ENCODE measurements at regions not wholly inside any gene's neighbourhood (a gene's known extent, or its start where the extent isn't known, plus 50 kb on each side); places are given as distances from the start of the nearest gene placed in this dataset.

DNA sequence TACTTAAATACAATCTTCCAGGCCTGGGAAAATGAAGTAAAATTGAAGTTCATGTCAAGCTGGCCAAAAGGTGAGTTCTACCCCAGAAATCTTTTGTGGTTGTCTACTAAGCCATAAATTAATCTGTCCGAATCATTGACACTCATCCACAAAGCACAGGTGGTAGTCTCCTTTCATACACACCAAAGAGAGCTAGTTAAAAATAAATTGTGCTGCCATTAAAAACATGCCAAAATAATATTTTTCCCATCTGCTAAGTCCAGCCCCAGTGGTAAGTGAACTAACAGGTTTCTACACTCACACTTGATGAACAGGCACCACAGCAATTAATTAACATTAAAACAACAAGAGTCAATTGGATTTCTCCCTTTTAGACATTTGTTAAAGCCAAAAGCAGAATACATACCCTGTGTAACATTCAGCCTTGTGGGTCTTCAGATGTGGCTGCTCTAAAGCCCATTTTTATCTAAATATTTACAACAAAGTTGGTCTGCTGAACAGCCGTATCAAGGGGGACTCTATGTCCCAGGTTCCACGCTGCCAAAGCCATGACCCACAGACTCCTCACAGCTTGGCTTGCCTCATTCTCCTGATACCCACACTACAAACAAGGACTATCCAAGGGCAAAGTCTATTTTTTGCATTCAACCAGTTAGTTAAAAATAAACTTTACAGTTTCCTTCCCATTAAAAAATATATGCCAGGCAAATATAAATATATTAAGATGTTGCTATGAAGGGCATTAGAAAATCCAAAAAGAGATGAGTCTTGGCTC is 490.4 kb downstream of the BMP2 start:
- Mint-ChIP-seq H3K4me3 (no peak overlapping the region), H3K9me3 (peaks cover 9% of the 10 kb centered on the region), H3K27ac (no peak overlapping the region), H3K27me3 (ENCODE audit: low read depth) (no peaks in the 10 kb centered on the region), H3K4me1 (ENCODE audit: low read depth) (no peaks in the 10 kb centered on the region), H3K36me3 (ENCODE audit: low read depth) (no peaks in the 10 kb centered on the region)
- intact Hi-C loops (cut with micrococcal nuclease): no loop called here
- CTCF ChIA-PET: no interaction called here
- no peak for DNase-seq

DNA sequence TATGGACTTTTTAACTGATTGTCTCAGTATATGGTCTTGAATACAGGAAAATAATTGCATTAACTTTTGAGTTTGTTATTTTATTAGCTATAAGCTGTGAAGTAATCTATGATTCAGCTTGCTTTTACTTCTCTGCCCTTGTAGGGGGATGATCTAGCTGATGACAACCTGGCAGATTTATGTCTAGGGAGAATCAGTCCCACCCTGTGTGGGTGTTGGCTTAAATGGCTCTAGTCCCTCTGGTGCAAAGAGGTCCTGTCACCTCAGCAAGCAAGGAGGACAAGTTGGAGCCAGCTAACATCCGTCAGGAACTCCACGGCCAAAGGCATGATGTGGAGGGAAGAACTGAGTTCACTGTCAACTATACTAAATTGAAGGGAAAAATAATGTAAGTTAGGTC is 495.3 kb downstream of the BMP2 start:
- H3K4me3 Mint-ChIP-seq: no peak overlapping the region

DNA sequence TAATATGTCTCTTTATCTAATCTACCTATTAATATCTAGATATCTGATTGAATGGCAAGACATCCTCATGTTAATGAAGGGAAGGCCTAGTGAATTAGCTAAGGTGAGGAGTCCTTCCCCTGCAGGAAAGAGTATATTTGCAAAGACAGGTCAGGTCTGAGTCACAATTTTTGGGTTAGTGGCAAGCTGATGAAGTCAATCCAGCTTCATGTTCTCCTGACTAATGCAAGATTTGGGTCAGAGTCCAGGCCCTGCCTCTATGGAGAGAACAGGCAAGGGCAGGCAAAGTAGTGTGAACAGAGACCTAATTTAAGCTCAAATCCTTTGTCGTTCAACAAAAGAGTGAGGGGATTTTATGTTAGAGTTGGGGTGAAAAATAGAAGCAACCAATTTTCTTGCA is 496.7 kb downstream of the BMP2 start:
- H3K9me3 Mint-ChIP-seq: peaks cover 4% of the 10 kb centered on the region
- H3K4me3 Mint-ChIP-seq: no peak overlapping the region
- no peak overlapping the region for H3K27ac Mint-ChIP-seq
- H3K36me3 Mint-ChIP-seq (ENCODE audit: low read depth): no peaks in the 10 kb centered on the region
- H3K4me1 Mint-ChIP-seq (ENCODE audit: low read depth): no peaks in the 10 kb centered on the region
- CTCF ChIA-PET: no interaction called here
- no peaks in the 10 kb centered on the region for H3K27me3 Mint-ChIP-seq (ENCODE audit: low read depth)
- DNase-seq: no peak
- intact Hi-C loops (cut with micrococcal nuclease): no loop called here

More for the DNA sequence above, 495.3 kb downstream of the BMP2 start:
- H3K9me3 Mint-ChIP-seq: peaks cover 5% of the 10 kb centered on the region
- no peak overlapping the region for H3K27ac Mint-ChIP-seq
- no peaks in the 10 kb centered on the region for H3K4me1 Mint-ChIP-seq (ENCODE audit: low read depth)
- intact Hi-C loops (cut with micrococcal nuclease): no loop called here
- no peak for DNase-seq
- H3K27me3 Mint-ChIP-seq (ENCODE audit: low read depth): no peaks in the 10 kb centered on the region
- no peaks in the 10 kb centered on the region for H3K36me3 Mint-ChIP-seq (ENCODE audit: low read depth)
- CTCF ChIA-PET: interaction anchor here (0.6 kb wide), 1 partner anchor 99 kb away, joined by 3 read pairs; no protein-coding TSS in a partner anchor

GRCh38 chr20:7269452-7269851 is 502.0 kb downstream of the BMP2 start:
- H3K9me3 Mint-ChIP-seq: peaks cover 3% of the 10 kb centered on the region

DNA sequence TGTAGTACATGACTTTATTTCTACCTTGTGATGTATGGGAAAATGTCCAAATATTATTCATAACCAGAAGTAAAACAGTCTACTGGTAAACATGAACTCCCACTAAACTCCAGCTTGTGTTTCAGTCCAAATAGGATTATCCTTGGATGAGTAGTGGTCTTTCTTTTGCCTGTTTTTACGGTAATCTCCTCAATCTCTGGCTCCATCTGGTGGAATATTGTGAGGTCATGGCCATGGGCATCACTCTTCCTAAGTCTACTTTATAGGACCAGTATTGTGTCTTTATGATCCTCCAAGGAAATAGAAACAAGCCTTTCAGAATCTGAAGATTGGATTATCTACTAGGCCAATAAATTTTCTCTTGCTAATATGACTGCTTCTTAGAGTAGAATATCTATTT is 505.0 kb downstream of the BMP2 start:
- Mint-ChIP-seq H3K27ac (no peak overlapping the region), H3K9me3 (peaks cover 7% of the 10 kb centered on the region), H3K27me3 (ENCODE audit: low read depth) (peaks cover 2% of the 10 kb centered on the region), H3K36me3 (ENCODE audit: low read depth) (no peaks in the 10 kb centered on the region), H3K4me3 (no peak overlapping the region), H3K4me1 (ENCODE audit: low read depth) (no peaks in the 10 kb centered on the region)
- intact Hi-C loops (cut with micrococcal nuclease): no loop called here
- DNase-seq: no peak
- CTCF ChIA-PET: no interaction called here

More at GRCh38 chr20:7269452-7269851, 502.0 kb downstream of the BMP2 start:
- H3K4me3 Mint-ChIP-seq: no peak overlapping the region
- H3K36me3 Mint-ChIP-seq (ENCODE audit: low read depth): no peaks in the 10 kb centered on the region
- H3K27ac Mint-ChIP-seq: no peak overlapping the region
- peaks cover 2% of the 10 kb centered on the region for H3K27me3 Mint-ChIP-seq (ENCODE audit: low read depth)
- no peaks in the 10 kb centered on the region for H3K4me1 Mint-ChIP-seq (ENCODE audit: low read depth)
- intact Hi-C loops (cut with micrococcal nuclease): no loop called here
- no peak for DNase-seq
- CTCF ChIA-PET: no interaction called here

GRCh38 chr20:7274870-7275269 is 507.4 kb downstream of the BMP2 start:
- Mint-ChIP-seq H3K4me3 (no peak overlapping the region), H3K4me1 (ENCODE audit: low read depth) (no peaks in the 10 kb centered on the region), H3K27me3 (ENCODE audit: low read depth) (peaks cover 2% of the 10 kb centered on the region), H3K36me3 (ENCODE audit: low read depth) (no peaks in the 10 kb centered on the region), H3K9me3 (peaks cover 10% of the 10 kb centered on the region), H3K27ac (no peak overlapping the region)
- no peak for DNase-seq
- intact Hi-C loops (cut with micrococcal nuclease): no loop called here
- CTCF ChIA-PET: no interaction called here

DNA sequence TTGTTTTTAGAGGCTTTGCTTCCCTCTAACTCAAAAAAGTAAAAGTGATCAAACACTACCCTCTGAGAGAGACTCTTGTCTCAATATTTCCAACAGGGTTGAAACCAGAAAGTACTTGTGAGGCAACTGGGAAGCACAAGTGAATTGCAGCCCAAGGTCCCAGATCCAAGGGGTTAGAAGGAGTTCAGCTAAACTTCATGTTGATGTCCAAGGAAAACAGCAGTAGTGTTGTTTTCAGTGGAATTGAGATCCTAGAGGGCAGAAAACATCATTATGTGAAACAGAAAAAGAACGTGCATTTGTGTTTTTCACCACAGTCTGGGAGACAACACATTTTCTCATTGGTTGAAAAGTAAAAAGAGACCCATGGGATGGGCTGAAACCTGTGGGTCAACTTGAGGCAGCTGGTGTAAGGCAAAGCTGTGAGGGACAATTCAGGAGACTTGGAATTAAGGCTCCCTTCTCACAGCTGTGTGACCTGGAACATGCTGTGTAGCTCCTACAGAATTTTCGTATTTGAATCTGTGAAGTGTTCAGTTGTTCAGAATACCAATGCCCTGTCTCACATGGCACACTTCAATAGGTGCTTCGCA is 508.3 kb downstream of the BMP2 start:
- Mint-ChIP-seq H3K4me1 (ENCODE audit: low read depth) (no peaks in the 10 kb centered on the region), H3K27ac (no peak overlapping the region), H3K36me3 (ENCODE audit: low read depth) (no peaks in the 10 kb centered on the region), H3K27me3 (ENCODE audit: low read depth) (peaks cover 2% of the 10 kb centered on the region), H3K4me3 (no peak overlapping the region), H3K9me3 (peaks cover 13% of the 10 kb centered on the region)
- no peak for DNase-seq
- CTCF ChIA-PET: no interaction called here
- intact Hi-C loops (cut with micrococcal nuclease): no loop called here

- no peaks in the 10 kb centered on the region for H3K4me1 Mint-ChIP-seq (ENCODE audit: low read depth)
- intact Hi-C loops (cut with micrococcal nuclease): loop anchor here (2.0 to 5.0 kb wide), 3 partner anchors 457 to 1144 kb away; partner anchors contain the start of gene BMP2
- CTCF ChIA-PET: interaction anchor here (0.6 to 1.1 kb wide), 4 partner anchors 11 to 464 kb away, joined by 3 to 4 read pairs (median 4); no protein-coding TSS in a partner anchor
- H3K9me3 Mint-ChIP-seq: peaks cover 1% of the 10 kb centered on the region
- no peaks in the 10 kb centered on the region for H3K36me3 Mint-ChIP-seq (ENCODE audit: low read depth)
- H3K27ac Mint-ChIP-seq: no peak overlapping the region
- H3K27me3 Mint-ChIP-seq (ENCODE audit: low read depth): no peaks in the 10 kb centered on the region
- no peak overlapping the region for H3K4me3 Mint-ChIP-seq
- DNase-seq: peak; percentile 55
These were observed 518.6 kb downstream of the BMP2 start for GRCh38 chr20:7285918-7286556.

DNA sequence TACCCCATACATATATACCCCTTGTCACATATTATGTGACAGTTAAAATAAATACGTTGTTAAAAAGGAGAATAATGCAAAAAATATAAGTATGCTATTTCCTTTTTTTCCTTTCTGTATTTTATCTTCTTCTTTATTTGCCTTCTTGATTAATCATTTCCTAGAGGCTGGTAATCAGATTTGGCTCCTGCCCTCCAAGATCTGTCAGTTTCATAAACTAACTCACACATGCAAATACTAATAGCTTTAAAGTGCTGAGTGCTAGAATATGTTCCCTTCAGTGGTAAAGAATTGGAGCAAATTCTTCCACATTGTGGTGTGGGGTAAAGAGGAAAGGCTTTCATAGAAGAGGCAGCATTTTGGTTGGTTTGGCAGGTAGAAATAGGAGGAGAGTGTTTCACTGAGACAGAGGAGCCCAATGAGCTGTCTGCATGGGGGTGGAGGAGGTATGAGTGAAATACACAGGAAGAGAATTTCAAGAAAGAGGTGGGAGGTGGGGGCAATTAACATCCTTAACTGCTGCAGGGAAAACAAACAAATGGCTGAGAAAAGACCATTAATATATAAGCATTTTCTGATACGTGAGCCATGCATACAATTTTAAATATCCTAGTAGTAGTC is 523.9 kb downstream of the BMP2 start:
- H3K4me3 Mint-ChIP-seq: no peak overlapping the region

GRCh38 chr20:7291946-7292345 is 524.5 kb downstream of the BMP2 start:
- no peak for DNase-seq
- Mint-ChIP-seq H3K27me3 (ENCODE audit: low read depth) (no peaks in the 10 kb centered on the region), H3K4me3 (no peak overlapping the region), H3K27ac (no peak overlapping the region), H3K36me3 (ENCODE audit: low read depth) (no peaks in the 10 kb centered on the region), H3K4me1 (ENCODE audit: low read depth) (no peaks in the 10 kb centered on the region), H3K9me3 (peaks cover 3% of the 10 kb centered on the region)
- intact Hi-C loops (cut with micrococcal nuclease): no loop called here
- CTCF ChIA-PET: no interaction called here

More for the DNA sequence above, 523.9 kb downstream of the BMP2 start:
- intact Hi-C loops (cut with micrococcal nuclease): no loop called here
- H3K9me3 Mint-ChIP-seq: peaks cover 1% of the 10 kb centered on the region
- DNase-seq: no peak
- H3K27ac Mint-ChIP-seq: no peak overlapping the region
- no peaks in the 10 kb centered on the region for H3K36me3 Mint-ChIP-seq (ENCODE audit: low read depth)
- no peaks in the 10 kb centered on the region for H3K4me1 Mint-ChIP-seq (ENCODE audit: low read depth)
- CTCF ChIA-PET: interaction anchor here (0.6 kb wide), 1 partner anchor 84 kb away, joined by 3 read pairs; no protein-coding TSS in a partner anchor
- H3K27me3 Mint-ChIP-seq (ENCODE audit: low read depth): no peaks in the 10 kb centered on the region

- H3K27me3 Mint-ChIP-seq (ENCODE audit: low read depth): no peaks in the 10 kb centered on the region
- intact Hi-C loops (cut with micrococcal nuclease): no loop called here
- no peaks in the 10 kb centered on the region for H3K4me1 Mint-ChIP-seq (ENCODE audit: low read depth)
- no peak for DNase-seq
- H3K9me3 Mint-ChIP-seq: peaks cover 8% of the 10 kb centered on the region
- no peak overlapping the region for H3K27ac Mint-ChIP-seq
- CTCF ChIA-PET: no interaction called here
- H3K4me3 Mint-ChIP-seq: no peak overlapping the region
- no peaks in the 10 kb centered on the region for H3K36me3 Mint-ChIP-seq (ENCODE audit: low read depth)
These were observed 527.4 kb downstream of the BMP2 start for GRCh38 chr20:7294816-7295360.

DNA sequence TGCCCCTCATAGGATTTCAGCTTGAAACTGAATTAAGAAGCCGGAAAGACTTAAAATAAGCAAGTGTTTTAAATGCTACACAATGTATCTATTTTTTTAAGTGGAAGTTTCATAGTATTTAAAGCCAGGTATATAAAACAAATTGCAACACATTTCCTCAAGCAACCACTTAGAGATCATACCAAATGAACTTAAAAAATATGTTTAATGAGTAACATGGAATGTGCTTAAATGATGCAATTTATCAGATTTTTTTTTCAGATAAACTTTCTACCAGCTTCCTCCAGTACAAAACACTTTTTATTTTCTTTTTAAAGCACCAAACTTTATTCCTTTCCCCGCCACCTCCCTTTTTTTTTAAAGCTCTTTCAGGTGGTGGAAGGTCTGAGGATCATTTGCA is 534.3 kb downstream of the BMP2 start:
- CTCF ChIA-PET: no interaction called here
- Mint-ChIP-seq H3K4me3 (no peak overlapping the region), H3K27me3 (ENCODE audit: low read depth) (no peaks in the 10 kb centered on the region), H3K9me3 (peaks cover 10% of the 10 kb centered on the region), H3K4me1 (ENCODE audit: low read depth) (no peaks in the 10 kb centered on the region), H3K27ac (no peak overlapping the region), H3K36me3 (ENCODE audit: low read depth) (no peaks in the 10 kb centered on the region)
- DNase-seq: no peak
- intact Hi-C loops (cut with micrococcal nuclease): no loop called here
